ENCODE measurements at regions not wholly inside any gene's neighbourhood (a gene's known extent, or its start where the extent isn't known, plus 50 kb on each side); places are given as distances from the start of the nearest gene placed in this dataset.

- no peak for TF ChIP-seq RBBP5 (IDR thresholded peaks at IDR 0.05; ENCODE audit: borderline replicate concordance, low read depth, low read length)
- TF ChIP-seq KDM4A (IDR thresholded peaks at IDR 0.05; ENCODE audit: low read depth, low read length, severe bottlenecking) = no peak
- TF ChIP-seq ZNF274 (IDR thresholded peaks at IDR 0.05; ENCODE audit: borderline replicate concordance, extremely low read depth, low read length) = no peak
- TF ChIP-seq HDAC2 (IDR thresholded peaks at IDR 0.05; ENCODE audit: borderline replicate concordance in 1 of 2, low read depth in 2 of 2, low read length in 2 of 2) = no peak
- no peak for TF ChIP-seq BRCA1 (IDR thresholded peaks at IDR 0.05; ENCODE audit: low read depth, low read length)
- TF ChIP-seq GABPA (IDR thresholded peaks at IDR 0.05; ENCODE audit: borderline replicate concordance, insufficient read depth, low read length) = no peak
- no peak for TF ChIP-seq RXRA (IDR thresholded peaks at IDR 0.05; ENCODE audit: insufficient read depth, low read depth, low read length)
- TF ChIP-seq EGR1 (IDR thresholded peaks at IDR 0.05; ENCODE audit: borderline replicate concordance, low read depth, low read length) = no peak
- TF ChIP-seq SP1 (IDR thresholded peaks at IDR 0.05; ENCODE audit: low read depth, low read length) = no peak
- no peak for TF ChIP-seq EZH2 (IDR thresholded peaks at IDR 0.05; ENCODE audit: low read depth, low read length, severe bottlenecking)
- TF ChIP-seq SP2 (IDR thresholded peaks at IDR 0.05; ENCODE audit: low read length) = no peak
- no peaks in the 10 kb centered on the region for H3K79me2 ChIP-seq (ENCODE audit: control insufficient read depth in 1 of 2, insufficient read depth in 2 of 2, low read length in 2 of 2)
- DNase-seq (ENCODE audit: low read depth in 1 of 2, low spot score in 2 of 2) (no peak), FAIRE-seq (no peak)
- H3K9ac ChIP-seq (replicated peaks in 1 of 4; ENCODE audit: extremely low read depth in 1 of 4, low read depth in 3 of 4, low read length in 3 of 4) = no peak overlapping the region
- H4K91ac ChIP-seq (replicated peaks; ENCODE audit: insufficient read length, low read length) = no peak overlapping the region
- no peak overlapping the region for H3K27ac ChIP-seq (ENCODE audit: low read depth, low read length)
- H3K4me2 ChIP-seq (ENCODE audit: insufficient read depth in 1 of 2, low read depth in 2 of 2, low read length in 2 of 2) = no peak overlapping the region
- H3K23ac ChIP-seq (ENCODE audit: insufficient read length) = no peak overlapping the region
- H4K8ac ChIP-seq (ENCODE audit: extremely low read depth, insufficient read depth, low read length) = no peak overlapping the region
- no peaks in the 10 kb centered on the region for H3K27me3 ChIP-seq (replicated peaks in 1 of 4; ENCODE audit: control insufficient read depth in 3 of 4, extremely low read depth in 1 of 4, insufficient read depth in 3 of 4, low read length in 3 of 4)
- no peak overlapping the region for H3K18ac ChIP-seq (ENCODE audit: extremely low read depth, low read length)
- no peak overlapping the region for H2BK12ac ChIP-seq (ENCODE audit: low read depth, low read length)
- H3K56ac ChIP-seq (replicated peaks; ENCODE audit: insufficient read length, low read depth, low read length) = no peak overlapping the region
- no peak overlapping the region for H3K14ac ChIP-seq (ENCODE audit: insufficient read length)
- no peaks in the 10 kb centered on the region for H3K9me3 ChIP-seq (ENCODE audit: insufficient read depth in 2 of 2, low read depth in 1 of 2, low read length in 1 of 2)
- H2BK120ac ChIP-seq (replicated peaks; ENCODE audit: low read depth, low read length) = no peak overlapping the region
- ChIA-PET POLR2A (ENCODE audit: partially characterized antibody) (no interaction called here), CTCF (ENCODE audit: partially characterized antibody) (interaction anchor here (0.6 to 1.3 kb wide), 3 partner anchors 8 to 694 kb away, joined by 3 read pairs; no protein-coding TSS in a partner anchor)
- no peaks in the 10 kb centered on the region for H3K23me2 ChIP-seq (ENCODE audit: low read depth, low read length)
- no peak overlapping the region for H2AK5ac ChIP-seq (ENCODE audit: low read depth, low read length)
- H3K4ac ChIP-seq (replicated peaks; ENCODE audit: insufficient read length, low read depth, low read length) = no peak overlapping the region
- WGBS, 2 experiments (ENCODE audit: extremely low coverage in 1 of 2, insufficient coverage in 1 of 2, insufficient read length in 1 of 2, insufficient replicate concordance in 2 of 2, low coverage in 1 of 2, low lambda C conversion rate in 2 of 2, missing lambda C conversion rate in 1 of 2) = 97% methylated on average over 4 of the region's 4 CpGs; no CpG with 5 or more reads in 1 of the 2 experiments
- no peaks in the 10 kb centered on the region for H3K36me3 ChIP-seq (ENCODE audit: control insufficient read depth in 2 of 4, insufficient read depth in 4 of 4, low read length in 3 of 4)
- no peaks in the 10 kb centered on the region for H4K20me1 ChIP-seq (replicated peaks in 1 of 2; ENCODE audit: control insufficient read depth in 1 of 2, insufficient read depth in 2 of 2, low read length in 2 of 2)
- H2BK20ac ChIP-seq (ENCODE audit: low read length) = no peak overlapping the region
- no peak overlapping the region for H2BK5ac ChIP-seq (ENCODE audit: low read depth, low read length)
- H3K4me1 ChIP-seq (replicated peaks in 1 of 4; ENCODE audit: control insufficient read depth in 3 of 4, insufficient read depth in 4 of 4, low read length in 3 of 4) = no peaks in the 10 kb centered on the region
- no peak overlapping the region for H4K5ac ChIP-seq (ENCODE audit: insufficient read length, low read depth, low read length)
- no peak overlapping the region for H2AFZ ChIP-seq (ENCODE audit: low read length)
- no peaks in the 10 kb centered on the region for H3K79me1 ChIP-seq (ENCODE audit: low read depth, low read length)
- no peak overlapping the region for H2BK15ac ChIP-seq (ENCODE audit: low read length)
- no peak overlapping the region for H3K4me3 ChIP-seq (ENCODE audit: extremely low read depth in 1 of 4, insufficient read depth in 2 of 4, low read depth in 3 of 4, low read length in 4 of 4)
Measured at GRCh38 chr3:24899373-24899772, 404.7 kb upstream of the THRB start.

All from H1 (cell line).